ENCODE measurements at regions not wholly inside any gene's neighbourhood (a gene's known extent, or its start where the extent isn't known, plus 50 kb on each side); places are given as distances from the start of the nearest gene placed in this dataset.
A peak's percentile ranks its signal among the peaks of the same experiment; 100 is the strongest.

DNA sequence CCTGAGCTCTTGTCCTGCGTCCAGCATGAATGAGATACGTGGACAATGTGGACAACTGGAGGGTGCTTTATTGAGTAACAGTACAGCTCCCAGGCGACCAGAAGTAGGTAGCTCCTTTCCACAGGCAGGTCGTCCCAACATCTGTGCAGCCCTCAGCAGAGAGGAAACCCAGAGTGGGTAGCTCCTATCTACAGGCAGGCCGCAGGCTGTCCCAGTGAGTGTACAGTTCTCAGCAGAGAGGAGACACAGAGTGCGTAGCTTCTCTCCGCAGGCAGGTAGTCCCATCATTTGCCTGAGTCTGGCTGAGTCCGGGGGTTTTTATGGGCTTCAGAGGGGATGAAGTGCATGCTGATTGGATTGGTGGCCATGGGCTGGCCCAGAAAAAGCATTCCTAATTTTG is 373.3 kb downstream of the CHSY3 start:
- TF ChIP-seq, protein P1, sequence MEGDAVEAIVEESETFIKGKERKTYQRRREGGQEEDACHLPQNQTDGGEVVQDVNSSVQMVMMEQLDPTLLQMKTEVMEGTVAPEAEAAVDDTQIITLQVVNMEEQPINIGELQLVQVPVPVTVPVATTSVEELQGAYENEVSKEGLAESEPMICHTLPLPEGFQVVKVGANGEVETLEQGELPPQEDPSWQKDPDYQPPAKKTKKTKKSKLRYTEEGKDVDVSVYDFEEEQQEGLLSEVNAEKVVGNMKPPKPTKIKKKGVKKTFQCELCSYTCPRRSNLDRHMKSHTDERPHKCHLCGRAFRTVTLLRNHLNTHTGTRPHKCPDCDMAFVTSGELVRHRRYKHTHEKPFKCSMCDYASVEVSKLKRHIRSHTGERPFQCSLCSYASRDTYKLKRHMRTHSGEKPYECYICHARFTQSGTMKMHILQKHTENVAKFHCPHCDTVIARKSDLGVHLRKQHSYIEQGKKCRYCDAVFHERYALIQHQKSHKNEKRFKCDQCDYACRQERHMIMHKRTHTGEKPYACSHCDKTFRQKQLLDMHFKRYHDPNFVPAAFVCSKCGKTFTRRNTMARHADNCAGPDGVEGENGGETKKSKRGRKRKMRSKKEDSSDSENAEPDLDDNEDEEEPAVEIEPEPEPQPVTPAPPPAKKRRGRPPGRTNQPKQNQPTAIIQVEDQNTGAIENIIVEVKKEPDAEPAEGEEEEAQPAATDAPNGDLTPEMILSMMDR (IDR thresholded peaks at IDR 0.05; ENCODE audit: poor library complexity, severe bottlenecking) = no peak
- DNase-seq (ENCODE audit: low spot score) (no peak), ATAC-seq (ENCODE audit: low read depth) (no peak)
- Histone ChIP-seq H3K9me3 (ENCODE audit: severe bottlenecking) (no peaks in the 10 kb centered on the region), H3K27ac (ENCODE audit: poor library complexity, severe bottlenecking) (no peak overlapping the region), H3K36me3 (ENCODE audit: low read depth) (no peaks in the 10 kb centered on the region), H3K4me3 (ENCODE audit: severe bottlenecking) (no peak overlapping the region), H3K4me1 (ENCODE audit: insufficient read depth, poor library complexity, severe bottlenecking) (peaks cover 11% of the 10 kb centered on the region), H3K27me3 (ENCODE audit: insufficient read depth, poor library complexity, severe bottlenecking) (no peaks in the 10 kb centered on the region)

DNA sequence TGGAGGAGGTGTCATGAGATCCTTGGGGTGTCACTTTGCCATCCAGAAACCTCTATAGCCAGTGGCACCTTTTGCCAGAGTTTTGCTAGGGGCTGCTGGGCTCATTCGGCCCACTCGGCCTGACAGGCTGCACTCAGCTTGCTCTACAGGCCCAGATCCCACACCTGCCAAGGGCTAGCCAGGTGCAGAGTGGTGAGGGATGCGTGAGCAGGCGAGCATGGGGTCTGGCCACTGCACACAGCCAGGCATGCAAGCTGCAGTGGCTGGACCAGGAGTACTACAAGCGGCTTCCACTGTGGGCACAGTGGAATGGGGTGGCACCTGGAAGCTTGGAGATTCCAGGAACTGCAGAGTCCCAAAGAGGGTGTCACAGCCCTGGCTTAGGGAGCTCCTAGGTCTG is 372.7 kb downstream of the CHSY3 start:
- no peak overlapping the region for H3K27ac ChIP-seq (ENCODE audit: poor library complexity, severe bottlenecking)
- TF ChIP-seq, protein P1 (IDR thresholded peaks at IDR 0.05; ENCODE audit: poor library complexity, severe bottlenecking) = no peak
- no peaks in the 10 kb centered on the region for H3K27me3 ChIP-seq (ENCODE audit: insufficient read depth, poor library complexity, severe bottlenecking)
- H3K4me3 ChIP-seq (ENCODE audit: severe bottlenecking) = no peak overlapping the region
- H3K9me3 ChIP-seq (ENCODE audit: severe bottlenecking) = no peaks in the 10 kb centered on the region
- no peaks in the 10 kb centered on the region for H3K36me3 ChIP-seq (ENCODE audit: low read depth)
- ATAC-seq (ENCODE audit: low read depth) (no peak), DNase-seq (ENCODE audit: low spot score) (peak; percentile 42)
- H3K4me1 ChIP-seq (ENCODE audit: insufficient read depth, poor library complexity, severe bottlenecking) = peaks cover 11% of the 10 kb centered on the region

DNA sequence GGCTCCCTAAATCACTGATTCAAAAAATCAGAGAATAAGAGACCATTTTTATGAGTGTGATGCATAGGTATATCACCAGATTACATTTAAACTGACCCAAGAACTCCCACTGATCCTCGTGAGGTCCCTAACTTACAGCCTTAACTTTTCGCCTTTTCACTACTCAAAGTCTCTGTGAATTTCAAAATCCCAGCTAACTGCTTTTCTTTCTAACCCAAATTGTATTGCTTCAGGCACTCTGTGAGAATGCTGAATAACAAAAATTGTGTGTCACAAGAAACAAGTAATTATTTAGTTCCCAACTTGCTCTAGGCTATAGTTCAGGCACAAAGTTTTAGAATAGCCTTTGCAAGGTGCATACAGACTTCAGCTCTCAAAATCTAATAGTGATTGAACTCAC is 368.6 kb downstream of the CHSY3 start:
- no peak for ATAC-seq (ENCODE audit: low read depth)
- H3K27me3 ChIP-seq (ENCODE audit: insufficient read depth, poor library complexity, severe bottlenecking) = no peaks in the 10 kb centered on the region
- no peak for DNase-seq (ENCODE audit: low spot score)
- no peaks in the 10 kb centered on the region for H3K36me3 ChIP-seq (ENCODE audit: low read depth)
- peaks cover 2% of the 10 kb centered on the region for H3K9me3 ChIP-seq (ENCODE audit: severe bottlenecking)
- no peak overlapping the region for H3K27ac ChIP-seq (ENCODE audit: poor library complexity, severe bottlenecking)
- H3K4me3 ChIP-seq (ENCODE audit: severe bottlenecking) = no peak overlapping the region
- TF ChIP-seq, protein P1 (IDR thresholded peaks at IDR 0.05; ENCODE audit: poor library complexity, severe bottlenecking) = no peak
- H3K4me1 ChIP-seq (ENCODE audit: insufficient read depth, poor library complexity, severe bottlenecking) = no peaks in the 10 kb centered on the region

DNA sequence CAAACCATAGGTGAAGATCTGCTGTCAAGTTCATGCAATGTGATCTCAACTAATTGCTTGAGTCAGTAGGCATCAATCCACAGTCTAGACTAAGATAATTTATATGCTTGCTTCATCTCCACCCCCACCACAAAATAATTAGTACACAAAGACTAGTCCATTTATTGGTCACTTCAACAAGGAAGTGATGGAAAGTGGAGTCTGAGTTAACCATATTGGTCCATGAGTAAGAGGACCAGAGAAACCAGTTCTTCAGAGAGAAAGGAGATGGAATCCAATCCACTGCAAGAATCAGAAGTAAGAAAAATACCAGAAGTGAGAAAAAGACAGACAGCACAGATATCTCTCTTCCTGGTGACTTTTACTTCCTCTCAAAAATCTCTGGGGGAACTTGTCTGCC is 366.5 kb downstream of the CHSY3 start:
- ATAC-seq (ENCODE audit: low read depth) = no peak

DNA sequence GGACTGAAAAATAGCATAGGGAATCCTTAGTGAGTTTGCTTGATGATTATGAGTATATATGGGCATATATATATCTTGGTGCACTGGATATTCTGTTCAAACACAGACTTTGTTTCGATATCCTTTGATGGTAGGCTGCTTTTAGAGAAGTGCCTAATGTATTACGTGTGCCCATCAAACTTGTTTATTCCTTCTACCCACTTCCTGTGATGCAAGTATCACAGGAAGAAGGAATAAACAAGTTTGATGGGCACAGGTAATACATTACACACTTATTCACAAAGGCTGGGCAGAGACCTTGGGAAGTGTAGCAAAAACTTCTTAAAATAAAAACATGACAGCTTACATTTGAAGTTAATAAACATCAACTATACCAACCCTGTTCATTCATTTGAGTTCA is 364.2 kb downstream of the CHSY3 start:
- Histone ChIP-seq H3K4me3 (ENCODE audit: severe bottlenecking) (no peak overlapping the region), H3K27ac (ENCODE audit: poor library complexity, severe bottlenecking) (no peak overlapping the region), H3K4me1 (ENCODE audit: insufficient read depth, poor library complexity, severe bottlenecking) (no peaks in the 10 kb centered on the region), H3K36me3 (ENCODE audit: low read depth) (no peaks in the 10 kb centered on the region), H3K9me3 (ENCODE audit: severe bottlenecking) (peaks cover 2% of the 10 kb centered on the region), H3K27me3 (ENCODE audit: insufficient read depth, poor library complexity, severe bottlenecking) (no peaks in the 10 kb centered on the region)
- TF ChIP-seq, protein P1 (IDR thresholded peaks at IDR 0.05; ENCODE audit: poor library complexity, severe bottlenecking) = no peak
- peak; percentile 72 for ATAC-seq (ENCODE audit: low read depth)
- no peak for DNase-seq (ENCODE audit: low spot score)

More for the DNA sequence above, 366.5 kb downstream of the CHSY3 start:
- no peaks in the 10 kb centered on the region for H3K4me1 ChIP-seq (ENCODE audit: insufficient read depth, poor library complexity, severe bottlenecking)
- no peak overlapping the region for H3K27ac ChIP-seq (ENCODE audit: poor library complexity, severe bottlenecking)
- DNase-seq (ENCODE audit: low spot score) = no peak
- TF ChIP-seq, protein P1 (IDR thresholded peaks at IDR 0.05; ENCODE audit: poor library complexity, severe bottlenecking) = no peak
- H3K9me3 ChIP-seq (ENCODE audit: severe bottlenecking) = peaks cover 2% of the 10 kb centered on the region
- H3K36me3 ChIP-seq (ENCODE audit: low read depth) = no peaks in the 10 kb centered on the region
- H3K27me3 ChIP-seq (ENCODE audit: insufficient read depth, poor library complexity, severe bottlenecking) = no peaks in the 10 kb centered on the region
- H3K4me3 ChIP-seq (ENCODE audit: severe bottlenecking) = no peak overlapping the region
